GM19455 (cell line): ENCODE measurements at regions not wholly inside any gene's neighbourhood (a gene's known extent, or its start where the extent isn't known, plus 50 kb on each side); places are given as distances from the start of the nearest gene placed in this dataset.

Source experiments
- ATAC-seq: cut with Tn5 transposase; IDR thresholded peaks from one replicate; pipeline ENCODE4 v1.9.1; 2021; ENCODE audit not compliant: unreplicated experiment

- no peak for ATAC-seq
These were observed 232.0 kb downstream of the BCAS1 start for GRCh38 chr20:53838311-53838868.

- no peak for ATAC-seq
These were observed 233.1 kb downstream of the BCAS1 start for GRCh38 chr20:53837126-53837826.

GRCh38 chr20:53834749-53835148 lies 235.6 kb downstream of the BCAS1 start:
- no peak for ATAC-seq

DNA sequence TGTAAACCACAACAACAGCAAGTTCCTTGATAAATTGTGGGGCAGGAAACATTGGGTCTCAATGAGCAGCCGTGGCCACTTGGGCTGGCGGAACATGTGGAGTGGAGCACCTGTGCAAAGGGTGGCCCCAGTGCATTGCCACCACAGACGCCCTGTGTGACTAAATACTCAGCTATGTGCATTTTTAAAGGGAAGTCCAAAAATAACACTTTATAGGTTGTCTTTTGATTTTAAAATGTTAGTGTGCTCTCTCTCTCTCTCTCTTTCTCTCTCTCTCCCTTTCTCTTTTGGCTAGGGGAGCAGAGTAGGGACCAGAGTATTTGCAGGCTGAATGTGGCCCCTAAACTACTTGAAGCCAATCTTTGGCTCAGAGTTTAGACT lies 236.3 kb downstream of the BCAS1 start:
- no peak for ATAC-seq

DNA sequence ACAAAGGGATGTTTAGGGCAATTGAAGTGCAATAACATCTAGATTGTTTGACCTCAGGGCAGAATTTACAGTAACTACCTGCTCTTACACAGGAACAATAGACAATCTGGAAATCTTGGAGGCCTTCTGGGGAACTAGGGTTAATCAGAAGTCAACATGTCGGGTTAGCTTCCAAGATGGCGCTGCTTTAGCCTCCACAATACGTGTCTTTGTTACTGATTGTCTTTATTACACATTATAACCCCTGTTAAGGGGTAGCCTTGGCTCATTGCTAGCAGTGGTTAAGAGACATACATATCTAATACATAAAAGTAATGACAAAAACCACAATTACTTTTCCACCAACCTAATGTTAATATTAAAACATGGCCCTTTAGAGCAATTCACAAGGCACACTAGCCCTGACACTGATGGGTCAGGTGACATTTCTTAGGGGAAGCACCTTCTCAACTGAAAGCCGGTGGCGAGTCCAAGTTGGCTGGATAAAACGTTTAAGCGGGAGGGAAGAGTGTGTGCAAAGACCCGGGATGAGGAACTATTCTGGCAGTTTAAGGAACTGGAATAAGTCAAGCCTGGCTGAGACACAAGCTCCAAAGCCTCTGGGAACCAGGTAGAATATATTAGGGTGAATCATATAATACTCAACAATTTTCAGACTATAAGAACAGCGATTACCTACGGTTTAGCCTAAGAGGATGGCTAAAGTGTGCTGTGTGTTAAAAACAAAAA lies 236.9 kb downstream of the BCAS1 start:
- ATAC-seq, result no peak

GRCh38 chr20:53832499-53832898 lies 237.9 kb downstream of the BCAS1 start:
- ATAC-seq, result no peak

- ATAC-seq, result no peak
These were observed 238.2 kb upstream of the ZNF217 start for GRCh38 chr20:53831812-53832211.

- no peak for ATAC-seq
These were observed 237.6 kb upstream of the ZNF217 start for GRCh38 chr20:53831228-53831627.

GRCh38 chr20:53829724-53830521 lies 236.3 kb upstream of the ZNF217 start:
- ATAC-seq, result peak; percentile 54

DNA sequence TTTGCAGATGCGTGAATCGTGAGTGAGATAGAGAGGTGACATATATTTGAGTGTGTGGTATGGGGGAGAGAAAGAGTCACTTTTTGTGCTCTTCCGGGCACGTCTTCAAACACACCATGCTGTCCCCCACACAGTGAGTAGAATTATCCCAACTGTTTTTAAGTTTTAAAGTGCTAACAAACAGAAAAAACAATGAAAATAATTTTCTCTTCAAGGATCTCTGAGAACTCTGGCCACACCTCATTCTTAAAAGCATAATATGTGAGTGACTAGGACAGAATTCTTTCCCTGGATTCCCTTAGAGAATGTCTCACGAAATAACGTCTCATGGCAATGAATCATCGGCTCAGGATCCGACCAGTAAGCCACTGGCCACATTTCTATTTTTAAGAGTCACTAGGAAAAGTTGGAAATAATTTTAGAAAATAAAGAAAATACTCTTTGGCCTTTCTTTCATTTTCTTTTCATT lies 235.7 kb upstream of the ZNF217 start:
- no peak for ATAC-seq

DNA sequence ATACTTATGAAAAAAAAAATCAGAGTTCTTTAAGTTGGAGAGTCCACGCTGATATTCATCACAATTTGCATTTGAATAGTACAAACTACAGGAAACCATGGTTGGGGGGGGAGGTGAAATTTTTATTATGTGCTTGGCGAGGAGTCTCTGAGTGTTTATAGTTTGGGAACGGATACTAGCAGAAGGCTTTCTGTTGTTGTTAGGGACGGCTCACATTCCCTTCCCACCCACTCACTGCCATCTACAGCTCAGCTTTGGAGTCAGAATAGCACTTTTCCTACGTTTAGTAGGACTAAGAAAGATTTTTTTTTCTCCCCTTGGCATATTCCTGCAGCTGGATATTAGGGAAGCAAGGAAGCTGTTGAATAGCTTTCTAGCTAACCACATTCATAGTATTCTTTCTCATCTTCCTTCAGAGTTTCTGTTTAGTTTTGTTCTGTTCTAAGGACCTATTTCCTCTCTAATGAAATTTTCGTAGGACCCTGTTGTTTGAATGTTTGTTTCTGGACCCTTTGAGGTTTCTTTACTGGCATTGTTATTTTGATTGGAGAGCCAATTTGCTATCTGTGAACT lies 235.1 kb upstream of the ZNF217 start:
- no peak for ATAC-seq

DNA sequence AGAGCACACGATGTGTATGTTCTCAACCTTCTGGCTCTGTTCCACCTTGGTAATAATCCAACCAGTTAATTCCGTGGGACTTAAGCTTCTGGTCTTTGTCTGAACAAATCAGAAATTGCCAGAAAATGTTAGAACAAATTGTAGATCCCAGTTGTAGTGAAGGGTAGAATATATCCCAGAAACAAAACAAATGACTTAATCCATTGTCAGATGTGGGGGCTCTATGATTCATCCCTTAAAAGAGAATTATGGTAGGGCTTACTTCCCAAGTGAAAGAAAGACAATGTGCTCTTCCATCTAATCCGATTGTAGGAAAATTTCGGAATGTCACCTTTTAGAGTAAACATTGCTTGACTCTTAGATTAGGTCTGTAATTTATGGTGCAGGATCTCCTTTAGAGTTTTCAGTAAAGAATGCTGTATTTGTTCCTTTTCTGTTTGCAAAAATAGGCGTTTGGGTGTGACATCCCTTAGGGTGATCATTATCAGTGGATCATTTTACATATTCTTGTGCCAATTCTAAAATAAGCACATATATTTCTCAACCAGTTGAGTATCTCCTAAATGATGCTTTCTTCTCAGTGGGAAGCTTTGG lies 234.5 kb upstream of the ZNF217 start:
- ATAC-seq, result no peak

GRCh38 chr20:53827292-53828087 lies 233.9 kb upstream of the ZNF217 start:
- no peak for ATAC-seq

GRCh38 chr20:53826597-53827291 lies 233.1 kb upstream of the ZNF217 start:
- no peak for ATAC-seq

GRCh38 chr20:53826090-53826489 lies 232.5 kb upstream of the ZNF217 start:
- ATAC-seq, result no peak

GRCh38 chr20:53825282-53825681 lies 231.6 kb upstream of the ZNF217 start:
- no peak for ATAC-seq

- ATAC-seq, result no peak
These were observed 231.1 kb upstream of the ZNF217 start for GRCh38 chr20:53824779-53825178.

DNA sequence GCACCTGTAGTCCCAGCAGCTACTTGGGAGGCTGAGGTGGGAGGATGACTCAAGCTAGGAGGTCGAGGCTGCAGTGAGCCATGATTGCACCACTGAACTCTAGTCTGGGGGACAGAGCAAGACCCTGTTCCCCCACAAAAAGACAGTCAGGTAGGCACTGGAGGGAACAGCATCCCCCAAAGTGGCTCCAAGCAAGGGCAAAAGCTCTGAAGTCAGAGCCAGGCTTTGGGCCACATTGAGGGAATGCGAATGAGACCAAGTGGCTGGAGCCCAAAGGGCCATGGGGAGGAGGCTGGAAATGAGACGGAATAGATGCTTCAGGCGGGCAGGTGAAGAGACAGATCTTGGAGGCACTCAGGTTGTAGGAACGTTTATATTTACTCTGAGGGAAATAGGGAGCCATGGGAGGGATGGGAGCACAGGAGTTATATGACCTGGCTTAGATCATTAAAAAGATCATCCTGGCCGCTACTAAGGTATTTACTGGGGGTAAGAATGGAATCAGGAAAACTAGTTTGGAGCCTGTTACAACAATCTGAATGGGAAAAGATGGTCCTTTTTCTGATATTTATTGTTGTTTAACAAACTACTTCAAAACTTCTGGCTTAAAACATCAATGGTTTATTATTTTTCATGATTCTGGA lies 229.6 kb upstream of the ZNF217 start:
- ATAC-seq, result no peak

GRCh38 chr20:53822534-53822933 lies 228.9 kb upstream of the ZNF217 start:
- no peak for ATAC-seq
